SK-N-SH (cell line): ENCODE measurements at regions not wholly inside any gene's neighbourhood (a gene's known extent, or its start where the extent isn't known, plus 50 kb on each side); places are given as distances from the start of the nearest gene placed in this dataset.

ENCODE experiments used
- CTCF ChIP-seq: fragments of 200-600 bp; sonication (generic); IDR thresholded peaks from 2 replicates; pipeline ENCODE4 v1.6.1; 2017; ENCODE audit warnings: antibody characterized with exemption, mild to moderate bottlenecking, moderate library complexity
- MXI1 ChIP-seq: IDR thresholded peaks from 2 replicates; pipeline ENCODE4 v1.6.1; 2012; ENCODE audit warnings: mild to moderate bottlenecking, low read depth, low read length, improper control_type of control experiment
- NRF1 ChIP-seq: IDR thresholded peaks from 2 replicates; pipeline ENCODE4 v1.6.1; 2012; ENCODE audit warnings: low read depth, mild to moderate bottlenecking, low read length
- POLR2AphosphoS5 ChIP-seq: IDR thresholded peaks from 2 replicates; pipeline ENCODE4 v1.6.1; 2012; ENCODE audit warnings: low read depth, low read length

GRCh38 chr21:16309250-16309971 is 579.6 kb downstream of the USP25 start:
- TF ChIP-seq CTCF, result no peak
- no peak for TF ChIP-seq NRF1
- TF ChIP-seq MXI1, result no peak
- TF ChIP-seq POLR2AphosphoS5, result no peak
